ENCODE measurements at regions not wholly inside any gene's neighbourhood (a gene's known extent, or its start where the extent isn't known, plus 50 kb on each side); places are given as distances from the start of the nearest gene placed in this dataset.

DNA sequence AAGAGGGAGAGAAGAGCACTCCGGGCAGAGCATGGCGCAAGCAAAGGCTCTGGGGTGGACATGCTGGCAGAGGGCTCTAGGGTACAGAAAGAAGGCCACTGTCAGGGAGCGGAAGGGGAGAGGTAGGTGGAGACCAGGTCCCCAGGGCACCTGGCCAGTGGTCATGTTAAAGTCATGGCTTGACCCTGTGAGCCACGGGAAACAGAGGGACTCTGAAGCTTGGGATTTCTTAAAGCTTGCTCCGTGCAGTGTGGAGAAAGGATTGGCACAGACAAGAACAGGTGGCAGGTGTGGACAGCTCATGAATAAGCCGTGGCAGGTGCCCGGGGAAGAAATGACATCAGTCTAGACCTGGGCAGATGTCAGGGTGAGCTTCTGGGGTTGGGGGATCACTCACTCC lies 413.8 kb downstream of the BCL11B start:
- TF ChIP-seq CTCF (IDR thresholded peaks at IDR 0.05), result no peak
- TF ChIP-seq ZFX (IDR thresholded peaks at IDR 0.05; ENCODE audit: borderline replicate concordance), result no peak
